Activated naive CD8-positive, alpha-beta T cell treated with anti-CD3 and anti-CD28 coated beads, Interleukin-2, amount 50 U/mL, for 24 hours (primary cell): ENCODE measurements at regions not wholly inside any gene's neighbourhood (a gene's known extent, or its start where the extent isn't known, plus 50 kb on each side); places are given as distances from the start of the nearest gene placed in this dataset.

Experiments
- ATAC-seq: fragments of 150-1000 bp; cut with Tn5 transposase; one replicate; pipeline ENCODE4 v1.10.0; 2021
- DNase-seq: peaks from one replicate; pipeline ENCODE4 v3.0.0; 2021
- H3K27ac Mint-ChIP-seq: one replicate; pipeline ENCODE4 v1.8.0; 2021; ENCODE audit warnings: mild to moderate bottlenecking, mixed read lengths
- H3K27me3 Mint-ChIP-seq: one replicate; pipeline ENCODE4 v1.8.0; 2021; ENCODE audit warnings: mixed read lengths
- H3K36me3 Mint-ChIP-seq: one replicate; pipeline ENCODE4 v1.8.0; 2021; ENCODE audit warnings: low read depth, mixed read lengths
- H3K4me1 Mint-ChIP-seq: one replicate; pipeline ENCODE4 v1.8.0; 2021; ENCODE audit warnings: mixed read lengths
- H3K4me3 Mint-ChIP-seq: one replicate; pipeline ENCODE4 v1.8.0; 2021; ENCODE audit warnings: mild to moderate bottlenecking, moderate library complexity, mixed read lengths
- H3K9me3 Mint-ChIP-seq: one replicate; pipeline ENCODE4 v1.8.0; 2021; ENCODE audit warnings: mixed read lengths

DNA sequence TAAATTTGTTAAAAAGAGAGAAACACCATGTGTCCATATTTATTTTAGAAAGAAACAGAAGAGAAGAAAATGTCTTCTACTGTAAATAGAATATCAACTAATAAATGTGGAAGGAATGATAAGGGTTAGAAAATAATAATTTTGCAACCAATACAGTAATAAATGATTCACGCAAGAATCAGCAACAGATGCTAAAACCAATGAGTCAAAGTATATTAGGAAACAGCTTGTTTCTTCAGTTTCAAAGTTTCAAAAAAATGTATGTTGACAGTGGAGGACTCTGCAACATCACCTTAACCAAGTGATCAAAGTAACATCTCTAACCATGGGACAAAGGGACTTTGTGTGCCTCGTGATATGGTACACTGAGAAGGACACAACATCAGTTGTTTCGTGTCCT is 147.0 kb downstream of the TWIST2 start:
- Mint-ChIP-seq H3K27ac (no peak overlapping the region), H3K27me3 (peaks cover 23% of the 10 kb centered on the region), H3K4me1 (no peaks in the 10 kb centered on the region), H3K4me3 (no peak overlapping the region), H3K9me3 (peaks cover 4% of the 10 kb centered on the region), H3K36me3 (no peaks in the 10 kb centered on the region)
- DNase-seq (no peak), ATAC-seq (no peak)

DNA sequence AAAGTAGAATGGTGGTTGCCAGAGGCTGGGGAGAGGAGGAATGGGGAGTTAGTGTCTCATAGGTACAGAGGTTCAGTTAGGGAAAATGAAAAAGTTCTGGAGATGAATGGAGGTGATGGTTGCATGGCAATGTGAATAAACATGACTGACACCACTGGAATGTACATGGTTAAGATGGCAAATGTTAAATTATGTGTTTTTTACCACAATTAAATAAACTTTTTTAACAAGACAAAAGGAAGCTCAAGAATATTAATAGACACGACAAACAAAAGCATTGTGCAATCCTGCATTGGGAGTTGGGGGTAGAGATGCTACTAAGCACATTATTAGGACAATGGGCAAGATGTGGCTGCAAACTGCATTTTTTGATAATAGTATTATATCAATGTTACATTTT is 147.7 kb downstream of the TWIST2 start:
- H3K9me3 Mint-ChIP-seq = peaks cover 4% of the 10 kb centered on the region
- no peaks in the 10 kb centered on the region for H3K36me3 Mint-ChIP-seq
- no peak overlapping the region for H3K4me3 Mint-ChIP-seq
- ATAC-seq (no peak), DNase-seq (no peak)
- no peaks in the 10 kb centered on the region for H3K4me1 Mint-ChIP-seq
- H3K27me3 Mint-ChIP-seq = peaks cover 23% of the 10 kb centered on the region
- H3K27ac Mint-ChIP-seq = no peak overlapping the region

DNA sequence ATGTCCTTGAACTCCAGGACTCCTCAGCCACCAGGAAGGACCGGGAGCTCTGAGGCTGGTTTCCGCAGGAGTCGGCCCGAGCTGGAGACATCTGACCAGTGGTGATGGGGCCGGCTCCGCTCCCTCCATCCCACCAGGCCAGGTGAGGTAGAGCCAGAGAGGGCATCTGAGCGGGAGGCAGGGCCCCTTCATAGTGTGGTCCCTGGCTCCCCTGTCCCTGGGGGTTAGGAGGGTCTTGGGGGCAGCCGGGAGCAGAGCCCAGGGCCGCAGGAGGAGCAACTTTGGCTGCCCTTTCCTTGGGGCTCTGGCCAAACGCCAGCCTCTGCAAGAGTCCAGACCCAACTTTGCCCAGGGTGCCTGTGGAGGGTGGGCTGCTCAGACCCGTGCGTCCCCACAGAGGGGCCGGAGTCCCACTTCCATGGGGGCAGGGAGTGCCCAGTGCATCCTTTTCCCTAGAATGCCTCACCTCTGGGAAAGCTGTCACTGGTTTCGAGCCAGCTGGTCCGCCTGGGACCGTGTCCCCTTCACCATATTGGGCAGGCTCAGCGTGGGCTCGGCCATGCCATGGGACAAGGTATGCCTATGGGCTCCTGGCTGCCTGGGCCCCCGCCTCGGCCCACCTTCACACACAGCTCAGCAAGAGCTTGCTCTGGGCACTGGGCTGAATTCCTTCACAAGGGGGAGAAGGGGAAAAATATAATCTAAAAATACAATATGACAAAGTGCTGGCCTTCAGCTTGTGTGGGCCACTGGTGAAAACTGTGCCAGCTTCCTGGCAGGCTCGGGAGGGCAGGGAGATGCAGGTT is 148.6 kb downstream of the TWIST2 start:
- DNase-seq = no peak
- H3K9me3 Mint-ChIP-seq = peaks cover 6% of the 10 kb centered on the region

DNA sequence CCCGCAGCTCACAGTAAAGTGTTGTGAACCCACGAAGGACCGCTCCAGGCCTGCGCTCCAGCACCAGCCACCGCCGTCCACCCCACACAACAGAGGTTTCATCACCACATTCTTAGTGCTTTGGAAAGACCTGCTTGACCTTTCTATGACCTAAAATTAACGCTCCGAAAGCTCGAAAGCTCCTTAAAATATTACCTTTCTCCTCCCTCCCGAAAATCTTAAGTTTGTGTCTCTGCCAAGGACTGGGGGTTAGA is 149.2 kb downstream of the TWIST2 start:
- Mint-ChIP-seq H3K4me3 (no peak overlapping the region), H3K36me3 (no peaks in the 10 kb centered on the region), H3K9me3 (peaks cover 11% of the 10 kb centered on the region), H3K4me1 (no peaks in the 10 kb centered on the region), H3K27ac (no peak overlapping the region), H3K27me3 (peaks cover 18% of the 10 kb centered on the region)
- no peak for ATAC-seq
- no peak for DNase-seq

More for the DNA sequence above, 148.6 kb downstream of the TWIST2 start:
- H3K36me3 Mint-ChIP-seq = no peaks in the 10 kb centered on the region
- ATAC-seq = no peak
- no peaks in the 10 kb centered on the region for H3K4me1 Mint-ChIP-seq
- H3K27me3 Mint-ChIP-seq = peaks cover 19% of the 10 kb centered on the region
- no peak overlapping the region for H3K27ac Mint-ChIP-seq
- H3K4me3 Mint-ChIP-seq = no peak overlapping the region

DNA sequence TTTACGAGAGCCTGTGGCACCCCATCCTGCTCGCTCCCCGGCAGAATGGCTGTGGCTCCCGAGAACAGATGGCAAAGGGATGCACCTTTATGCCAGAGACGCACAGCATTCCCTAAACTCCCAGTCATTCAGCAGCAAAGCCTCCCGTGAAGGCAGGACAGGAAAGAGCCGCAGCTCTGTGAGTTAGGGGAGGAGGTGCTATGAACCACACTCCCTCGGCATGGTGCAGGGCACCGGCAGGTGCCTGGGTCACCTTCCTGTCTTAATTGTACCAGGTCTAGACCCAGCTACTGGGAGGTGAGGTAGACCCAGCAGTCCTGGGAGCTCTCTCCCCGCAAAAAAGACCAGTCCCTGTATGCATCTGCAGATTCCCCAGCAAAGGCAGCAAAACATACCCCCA is 149.8 kb downstream of the TWIST2 start:
- peaks cover 13% of the 10 kb centered on the region for H3K9me3 Mint-ChIP-seq
- ATAC-seq = no peak
- no peaks in the 10 kb centered on the region for H3K4me1 Mint-ChIP-seq

More for the DNA sequence above, 149.8 kb downstream of the TWIST2 start:
- no peak overlapping the region for H3K27ac Mint-ChIP-seq
- H3K4me3 Mint-ChIP-seq = no peak overlapping the region
- peaks cover 17% of the 10 kb centered on the region for H3K27me3 Mint-ChIP-seq
- no peaks in the 10 kb centered on the region for H3K36me3 Mint-ChIP-seq
- no peak for DNase-seq
